Thyroid gland (tissue), 4 donors: ENCODE measurements at regions not wholly inside any gene's neighbourhood (a gene's known extent, or its start where the extent isn't known, plus 50 kb on each side); places are given as distances from the start of the nearest gene placed in this dataset.
"Not testable (repeated sequence)": the region's sequence is repeated elsewhere in the genome, so short reads cannot be mapped to it uniquely, and the experiment has no call there.

Experiments used
- DNase-seq, 2 donors: peaks; one replicate each; pipeline ENCODE4 v3.0.0-alpha.2; 2019
- H3K27ac ChIP-seq, 3 donors: fragments of 200-600 bp; sonication (generic); 1 replicate in 2 of 3; 2 replicates in 1 of 3; pipeline ENCODE4 v1.5.1; 2016 to 2019; ENCODE audit warnings: mild to moderate bottlenecking in 1 of 3, moderate library complexity in 1 of 3
- H3K27me3 ChIP-seq: fragments of 200-600 bp; sonication (generic); one replicate; pipeline ENCODE4 v1.5.1; 2019
- H3K36me3 ChIP-seq, 2 donors: fragments of 200-600 bp; sonication (generic); one replicate each; pipeline ENCODE4 v1.5.1; 2016 to 2019
- H3K4me1 ChIP-seq, 2 donors: fragments of 200-600 bp; sonication (generic); one replicate each; pipeline ENCODE4 v1.5.1; 2017 to 2019
- H3K4me3 ChIP-seq, 3 donors: fragments of 200-600 bp; sonication (generic); replicated peaks in 1 of 3; 1 replicate in 2 of 3; 2 replicates in 1 of 3; pipeline ENCODE4 v1.5.1; 2016; ENCODE audit warnings: mild to moderate bottlenecking in 1 of 3
- H3K9me3 ChIP-seq: fragments of 200-600 bp; sonication (generic); one replicate; pipeline ENCODE4 v1.5.1; 2017
- POLR2A ChIP-seq, 2 donors: fragments of 450-650 bp; IDR thresholded peaks; one replicate each; pipeline ENCODE4 v1.6.1; 2017; ENCODE audit warnings: antibody characterized with exemption in 2 of 2, mild to moderate bottlenecking in 2 of 2, moderate library complexity in 1 of 2
- WGBS, 2 donors: methylation state at CpG; one replicate each; pipeline ENCODE4 v1.1.5; 2017; 5-methylcytosine and 5-hydroxymethylcytosine counted together
- intact Hi-C: fragments of 100-400 bp; cut with DNase I; formaldehyde crosslinking; loops from one replicate; pipeline ENCODE4 v1.15.1; 2023
- TF ChIP-seq, protein P1 (sequence below), 6 experiments: fragments of 200-600 bp in 3 of 6; fragments of 450-650 bp in 3 of 6; sonication (generic) in 3 of 6; IDR thresholded peaks; one replicate each; pipeline ENCODE4 v1.5.1; 2016 to 2019; ENCODE audit warnings: antibody characterized with exemption in 6 of 6, mild to moderate bottlenecking in 2 of 6, inconsistent platforms in 1 of 6, moderate library complexity in 1 of 6

DNA sequence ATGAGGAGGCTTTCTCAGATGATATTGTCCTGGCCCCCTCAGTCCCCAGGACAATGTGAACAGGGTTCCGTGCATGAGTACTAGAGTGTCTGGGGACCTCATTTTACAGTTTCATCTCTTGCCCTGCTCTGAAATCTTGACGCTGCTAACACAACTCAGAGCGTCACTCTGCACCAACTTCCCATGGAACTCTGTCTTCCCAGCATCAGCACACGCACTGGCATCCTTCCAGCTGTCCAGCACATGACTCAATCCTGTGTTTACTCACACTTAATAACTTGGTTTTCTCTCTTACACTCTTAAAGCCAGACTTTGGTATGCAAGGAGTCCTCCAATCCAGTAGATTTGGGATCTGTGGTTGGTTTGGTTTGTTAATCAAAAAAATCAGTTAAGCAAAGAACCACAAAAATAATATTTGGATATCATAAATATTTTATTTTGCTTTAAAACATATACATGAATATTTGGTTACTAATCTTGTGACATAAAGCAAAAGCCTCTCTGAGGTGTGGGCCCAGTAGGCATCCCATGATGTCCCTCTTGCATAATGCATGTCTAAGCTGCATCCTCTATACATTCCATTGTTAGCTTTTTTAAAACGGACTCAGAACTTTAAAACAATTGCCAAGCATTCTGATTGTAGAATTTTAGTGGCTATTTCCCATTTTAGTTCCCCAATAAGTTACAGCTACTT, 131.0 kb downstream of the CXCL12 start:
- peak; percentile 55 to 58 for DNase-seq

DNA sequence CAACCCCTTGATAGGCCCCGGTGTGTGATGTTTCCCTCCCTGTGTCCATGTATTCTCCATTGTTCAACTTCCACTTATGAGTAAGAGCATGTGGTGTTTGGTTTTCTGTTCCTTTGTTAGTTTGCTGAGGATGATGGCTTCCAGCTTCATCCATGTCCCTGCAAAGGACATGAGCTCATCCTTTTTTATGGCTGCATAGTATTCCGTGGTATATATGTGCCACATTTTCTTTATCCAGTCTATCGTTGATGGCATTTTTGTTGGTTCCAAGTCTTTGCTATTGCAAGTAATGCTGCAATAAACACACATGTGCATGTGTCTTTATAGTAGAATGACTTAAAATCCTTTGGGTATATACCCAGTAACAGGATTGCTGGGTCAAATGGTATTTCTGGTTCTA, 132.3 kb downstream of the CXCL12 start:
- H3K27me3 ChIP-seq, H3K4me1 ChIP-seq, intact Hi-C loops, H3K36me3 ChIP-seq, H3K9me3 ChIP-seq, H3K4me3 ChIP-seq, DNase-seq, H3K27ac ChIP-seq: not testable (repeated sequence)
- 95 to 98% methylated on average over 3 of the region's 3 CpGs for WGBS, 2 donors

More for the DNA sequence above, 131.0 kb downstream of the CXCL12 start:
- H3K9me3 ChIP-seq = no peaks in the 10 kb centered on the region
- H3K27me3 ChIP-seq = no peaks in the 10 kb centered on the region
- TF ChIP-seq, protein P1, sequence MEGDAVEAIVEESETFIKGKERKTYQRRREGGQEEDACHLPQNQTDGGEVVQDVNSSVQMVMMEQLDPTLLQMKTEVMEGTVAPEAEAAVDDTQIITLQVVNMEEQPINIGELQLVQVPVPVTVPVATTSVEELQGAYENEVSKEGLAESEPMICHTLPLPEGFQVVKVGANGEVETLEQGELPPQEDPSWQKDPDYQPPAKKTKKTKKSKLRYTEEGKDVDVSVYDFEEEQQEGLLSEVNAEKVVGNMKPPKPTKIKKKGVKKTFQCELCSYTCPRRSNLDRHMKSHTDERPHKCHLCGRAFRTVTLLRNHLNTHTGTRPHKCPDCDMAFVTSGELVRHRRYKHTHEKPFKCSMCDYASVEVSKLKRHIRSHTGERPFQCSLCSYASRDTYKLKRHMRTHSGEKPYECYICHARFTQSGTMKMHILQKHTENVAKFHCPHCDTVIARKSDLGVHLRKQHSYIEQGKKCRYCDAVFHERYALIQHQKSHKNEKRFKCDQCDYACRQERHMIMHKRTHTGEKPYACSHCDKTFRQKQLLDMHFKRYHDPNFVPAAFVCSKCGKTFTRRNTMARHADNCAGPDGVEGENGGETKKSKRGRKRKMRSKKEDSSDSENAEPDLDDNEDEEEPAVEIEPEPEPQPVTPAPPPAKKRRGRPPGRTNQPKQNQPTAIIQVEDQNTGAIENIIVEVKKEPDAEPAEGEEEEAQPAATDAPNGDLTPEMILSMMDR (IDR thresholded peaks at IDR 0.05) = no peak
- TF ChIP-seq POLR2A (IDR thresholded peaks at IDR 0.05) = no peak
- no peak overlapping the region for H3K4me3 ChIP-seq
- no peaks in the 10 kb centered on the region for H3K36me3 ChIP-seq
- intact Hi-C loops = no loop called here
- WGBS, 2 donors = 29 to 41% methylated on average over 5 of the region's 5 CpGs
- H3K4me1 ChIP-seq = no peaks in the 10 kb centered on the region
- no peak overlapping the region for H3K27ac ChIP-seq

- H3K9me3 ChIP-seq, intact Hi-C loops, H3K4me1 ChIP-seq, DNase-seq, H3K4me3 ChIP-seq, H3K36me3 ChIP-seq, H3K27me3 ChIP-seq, H3K27ac ChIP-seq: not testable (repeated sequence)
- 90 to 96% methylated on average over 6 to 7 of the region's 7 CpGs for WGBS, 2 donors
Observed at GRCh38 chr10:44249933-44250332, 135.0 kb downstream of the CXCL12 start.

GRCh38 chr10:44249490-44249889, 135.4 kb downstream of the CXCL12 start:
- WGBS, 2 donors = 56 to 76% methylated on average over 7 to 11 of the region's 11 CpGs
- no peak overlapping the region for H3K4me3 ChIP-seq

GRCh38 chr10:44246700-44247099, 138.2 kb downstream of the CXCL12 start:
- DNase-seq, intact Hi-C loops, H3K4me1 ChIP-seq, H3K4me3 ChIP-seq, H3K36me3 ChIP-seq, H3K9me3 ChIP-seq, H3K27me3 ChIP-seq, H3K27ac ChIP-seq: not testable (repeated sequence)

More at GRCh38 chr10:44249490-44249889, 135.4 kb downstream of the CXCL12 start:
- no peak overlapping the region for H3K27ac ChIP-seq
- no peak for DNase-seq
- no peaks in the 10 kb centered on the region for H3K27me3 ChIP-seq
- H3K4me1 ChIP-seq = no peaks in the 10 kb centered on the region
- intact Hi-C loops = no loop called here
- no peaks in the 10 kb centered on the region for H3K36me3 ChIP-seq
- no peaks in the 10 kb centered on the region for H3K9me3 ChIP-seq
- TF ChIP-seq, protein P1 (IDR thresholded peaks at IDR 0.05) = no peak
- no peak for TF ChIP-seq POLR2A (IDR thresholded peaks at IDR 0.05)

DNA sequence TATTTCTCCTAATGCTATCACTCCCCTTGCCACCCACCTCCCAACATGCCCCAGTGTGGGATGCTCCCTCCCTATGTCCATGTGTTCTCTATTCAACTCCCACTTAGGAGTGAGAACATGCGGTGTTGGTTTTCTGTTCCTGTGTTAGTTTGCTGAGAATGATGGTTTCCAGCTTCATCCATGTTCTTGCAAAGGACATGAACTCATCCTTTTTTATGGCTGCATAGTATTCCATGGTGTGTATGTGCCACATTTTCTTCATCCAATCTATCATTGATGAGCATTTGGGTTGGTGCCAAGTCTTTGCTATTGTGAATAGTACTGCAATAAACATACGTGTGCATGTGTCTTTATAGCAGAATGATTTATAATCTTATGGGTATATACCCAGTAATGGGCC, 138.6 kb downstream of the CXCL12 start:
- H3K27me3 ChIP-seq, H3K4me1 ChIP-seq, H3K9me3 ChIP-seq, H3K36me3 ChIP-seq, DNase-seq, H3K4me3 ChIP-seq, H3K27ac ChIP-seq, intact Hi-C loops: not testable (repeated sequence)
- 96% methylated on average over 2 of the region's 2 CpGs for WGBS, 2 donors

GRCh38 chr10:44245601-44245938, 139.3 kb downstream of the CXCL12 start:
- Histone ChIP-seq H3K27me3 (no peaks in the 10 kb centered on the region), H3K4me3 (no peak overlapping the region), H3K4me1 (no peaks in the 10 kb centered on the region), H3K36me3 (no peaks in the 10 kb centered on the region), H3K9me3 (no peaks in the 10 kb centered on the region), H3K27ac (no peak overlapping the region)
- TF ChIP-seq, protein P1 (IDR thresholded peaks at IDR 0.05) = no peak
- TF ChIP-seq POLR2A (IDR thresholded peaks at IDR 0.05) = no peak
- DNase-seq = no peak
- 56 to 77% methylated on average over 1 of the region's 1 CpG for WGBS, 2 donors
- intact Hi-C loops = no loop called here
